GM19467 (cell line): ENCODE measurements at regions not wholly inside any gene's neighbourhood (a gene's known extent, or its start where the extent isn't known, plus 50 kb on each side); places are given as distances from the start of the nearest gene placed in this dataset.

Experiments used
- ATAC-seq: cut with Tn5 transposase; IDR thresholded peaks from one replicate; pipeline ENCODE4 v1.9.1; 2021; ENCODE audit warnings: mild to moderate bottlenecking, moderate library complexity; ENCODE audit not compliant: unreplicated experiment

DNA sequence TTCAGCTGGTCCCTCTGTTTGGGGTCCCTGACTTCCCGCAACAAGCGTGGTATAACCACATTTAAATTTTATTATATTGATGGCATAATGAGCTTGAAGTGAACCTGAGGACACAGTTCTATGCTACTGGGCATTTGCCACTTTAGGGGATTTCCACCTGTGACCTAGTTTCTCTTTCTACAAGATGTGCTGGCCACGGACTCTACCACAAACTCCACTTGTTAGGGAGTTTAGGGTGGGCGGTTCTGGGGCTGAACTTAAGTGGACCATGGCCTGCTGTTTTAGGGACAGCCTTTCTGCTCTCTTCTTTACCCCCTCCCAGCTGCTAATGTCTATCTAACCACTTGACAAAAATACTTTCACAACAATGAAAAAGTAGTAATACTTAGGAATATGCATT, 1199.1 kb downstream of the SI start:
- no peak for ATAC-seq

DNA sequence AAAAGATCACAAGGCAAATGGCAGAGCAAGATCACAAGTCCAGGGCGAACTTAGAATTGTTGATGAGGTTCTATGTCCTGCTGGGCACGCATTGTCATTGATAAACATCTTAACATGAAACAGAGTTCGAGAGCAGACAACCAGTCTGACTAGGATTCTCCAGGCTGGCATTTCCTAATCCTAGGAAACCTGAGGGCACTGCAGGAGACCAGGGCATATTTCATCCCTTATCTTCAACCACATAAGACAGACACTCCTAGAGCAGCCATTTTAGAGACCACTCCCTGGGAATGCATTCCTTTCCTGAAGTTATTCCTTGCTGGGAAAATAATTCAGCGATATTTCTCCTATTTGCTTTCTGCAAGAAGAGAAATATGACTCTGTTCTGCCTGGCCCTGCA, 1199.9 kb downstream of the SI start:
- ATAC-seq: no peak

- no peak for ATAC-seq
Observed at GRCh38 chr3:163877805-163878204, 1200.5 kb downstream of the SI start.

DNA sequence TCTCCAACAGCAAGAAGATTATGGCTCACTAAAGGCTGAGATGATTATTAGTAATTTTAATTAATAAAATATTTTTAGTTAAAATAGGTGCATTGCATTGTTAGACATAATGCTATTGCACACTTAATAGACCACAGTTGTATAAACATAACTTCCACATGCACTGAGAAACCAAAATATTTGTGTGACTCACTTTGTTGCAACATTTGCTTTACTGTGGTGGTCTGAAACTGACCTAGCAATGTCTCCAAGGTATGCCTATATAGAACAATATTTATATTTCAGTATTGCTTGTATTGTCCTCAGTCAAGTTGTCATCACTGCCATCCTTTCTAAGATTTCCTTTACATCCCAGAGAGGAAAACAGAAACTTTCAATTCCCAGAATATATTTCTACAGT, 1215.2 kb downstream of the SI start:
- ATAC-seq: no peak

DNA sequence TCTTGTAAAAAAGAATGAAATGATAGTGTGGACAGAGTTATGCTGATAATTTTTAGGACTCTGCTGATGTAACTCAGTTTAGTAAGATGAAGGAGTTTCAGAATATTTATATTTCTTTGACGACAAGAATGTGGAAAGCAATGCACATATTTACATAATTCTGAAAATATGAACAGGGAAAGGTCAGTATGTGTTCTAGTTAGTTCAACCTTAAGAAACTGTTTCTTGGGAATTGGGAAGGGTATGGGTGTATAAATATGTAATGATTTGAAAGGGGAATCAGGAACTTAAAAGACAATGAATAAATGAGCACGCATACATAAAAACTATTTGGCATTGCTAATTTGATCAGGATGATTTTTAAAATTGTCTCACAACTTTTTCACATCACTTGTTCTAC, 1226.1 kb downstream of the SI start:
- ATAC-seq: no peak

- no peak for ATAC-seq
Observed at GRCh38 chr3:163838769-163839168, 1239.5 kb downstream of the SI start.

DNA sequence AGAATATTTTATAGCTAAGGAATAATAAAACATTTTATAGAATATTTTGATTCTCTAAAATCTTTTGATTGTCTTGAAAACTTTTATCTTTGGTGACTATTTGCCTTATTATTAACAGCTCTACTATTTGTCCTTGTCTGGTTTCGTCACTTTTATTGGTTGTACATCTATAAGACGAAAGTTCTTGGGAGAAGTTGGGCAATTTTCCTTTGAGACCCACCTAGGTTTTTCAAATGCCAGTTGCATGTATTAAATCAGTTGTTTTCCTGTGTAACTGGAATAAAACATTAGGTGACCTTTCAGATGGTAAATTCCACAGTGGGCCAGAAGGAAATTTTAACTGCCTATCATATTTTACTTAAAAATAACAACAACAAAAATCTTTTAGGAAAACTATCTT, 1245.7 kb downstream of the SI start:
- ATAC-seq: no peak

DNA sequence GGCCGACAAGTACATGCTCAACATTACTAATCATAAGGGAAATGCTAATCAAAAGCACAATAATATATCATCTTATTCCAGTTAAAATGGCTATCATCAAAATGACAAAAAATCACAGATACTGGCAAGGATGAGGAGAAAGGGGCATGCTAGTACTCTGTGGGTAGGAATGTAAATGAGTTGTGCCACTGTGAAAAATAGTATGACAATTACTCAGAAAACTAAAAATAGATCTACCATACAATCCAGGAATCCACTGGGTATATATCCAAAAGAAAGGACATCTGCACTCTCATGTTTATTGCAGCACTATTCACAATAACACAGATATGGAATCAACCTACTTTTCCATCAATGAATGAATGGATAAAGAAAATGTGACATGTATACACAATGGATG, 1256.5 kb downstream of the SI start:
- no peak for ATAC-seq

GRCh38 chr3:163817015-163817414, 1261.3 kb downstream of the SI start:
- no peak for ATAC-seq

GRCh38 chr3:163813935-163814334, 1264.4 kb downstream of the SI start:
- no peak for ATAC-seq

- no peak for ATAC-seq
Observed at GRCh38 chr3:163812006-163812405, 1266.3 kb downstream of the SI start.

DNA sequence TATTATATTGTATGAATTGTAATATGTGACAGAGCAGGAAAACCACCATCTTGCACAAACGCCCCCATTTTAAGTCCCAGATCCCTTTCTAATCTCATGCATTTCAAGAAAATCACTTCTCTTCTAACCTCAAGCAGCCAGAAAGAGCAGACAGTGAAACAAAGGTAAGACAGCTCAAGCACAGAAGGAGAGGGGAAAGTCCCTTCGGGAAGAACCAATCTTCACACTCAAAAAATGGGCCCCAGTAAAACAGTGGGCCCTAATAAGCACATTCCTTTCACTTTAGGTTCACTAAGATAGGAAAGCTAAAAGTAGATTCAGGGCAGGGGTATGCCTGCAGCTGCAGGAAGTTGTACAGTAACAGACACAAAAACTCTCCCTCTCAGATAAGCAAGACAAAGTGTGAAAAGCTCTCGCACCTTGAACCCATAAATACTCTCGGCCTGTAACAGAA, 1268.7 kb downstream of the SI start:
- ATAC-seq: no peak

GRCh38 chr3:163786416-163786815, 1291.9 kb downstream of the SI start:
- no peak for ATAC-seq

DNA sequence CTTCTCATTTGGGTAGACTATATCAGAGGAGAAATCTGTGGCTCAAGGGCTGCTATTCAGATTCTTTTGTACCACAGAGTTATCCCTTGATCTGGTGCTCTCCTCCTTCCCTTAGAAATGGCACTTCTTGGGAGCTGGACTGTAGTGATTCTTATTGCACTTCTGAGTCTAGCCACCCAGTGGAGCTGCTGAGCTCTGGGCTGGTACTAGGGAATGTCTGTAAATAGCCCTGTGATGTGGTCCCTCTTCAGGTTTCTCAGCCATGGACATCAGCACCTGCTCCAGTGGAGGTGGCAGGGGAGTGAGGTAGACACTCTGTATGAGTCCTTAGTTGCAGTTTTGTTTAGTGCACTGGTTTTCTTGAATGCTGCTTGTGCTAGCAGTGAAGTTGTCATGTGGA, 1292.6 kb downstream of the SI start:
- no peak for ATAC-seq

GRCh38 chr3:163779396-163780344, 1298.6 kb downstream of the SI start:
- no peak for ATAC-seq

DNA sequence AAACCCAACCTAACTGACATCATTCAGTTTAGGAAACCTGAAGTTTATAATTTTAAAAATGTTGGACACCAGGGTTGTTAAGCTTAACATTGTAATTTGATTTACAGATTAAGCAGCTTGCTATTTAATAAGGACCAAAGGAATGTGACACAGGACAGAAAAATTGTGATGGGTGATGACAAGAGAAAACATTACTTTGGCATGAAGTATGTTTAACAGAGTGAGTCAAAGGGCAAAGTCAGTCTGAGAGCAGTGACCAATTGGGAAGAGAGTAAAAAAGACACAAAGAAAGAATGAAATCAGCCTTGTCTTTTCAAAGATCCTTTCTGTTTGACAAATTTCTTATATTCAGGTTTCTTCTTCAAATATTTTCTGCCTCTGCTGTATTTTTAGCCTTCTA, 1301.6 kb downstream of the SI start:
- ATAC-seq: no peak

GRCh38 chr3:163773136-163773535, 1305.2 kb downstream of the SI start:
- ATAC-seq: no peak

DNA sequence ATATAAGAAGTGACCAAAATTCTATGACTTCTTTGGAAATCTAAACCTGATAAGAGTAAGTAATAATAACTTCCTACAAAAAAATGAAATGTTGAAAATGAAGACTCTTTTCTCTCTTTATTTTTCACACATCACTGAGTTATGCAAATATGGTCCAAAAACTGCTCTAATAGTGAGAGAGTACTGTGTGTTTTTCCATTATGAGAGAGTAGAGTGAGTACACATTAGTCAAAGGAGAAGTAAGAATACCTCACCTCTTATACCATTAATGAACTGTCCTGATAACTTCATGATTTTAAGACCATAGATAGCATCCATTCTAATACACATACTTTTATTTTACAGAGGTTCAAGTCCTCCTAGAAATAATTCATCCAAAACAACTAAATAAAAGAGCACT, 1310.2 kb downstream of the SI start:
- ATAC-seq: no peak

- ATAC-seq: no peak
Observed at GRCh38 chr3:163766112-163766511, 1312.2 kb downstream of the SI start.

- no peak for ATAC-seq
Observed at GRCh38 chr3:163753033-163753432, 1325.3 kb downstream of the SI start.

- ATAC-seq: no peak
Observed at GRCh38 chr3:163745204-163745603, 1333.1 kb downstream of the SI start.

GRCh38 chr3:163735394-163735793, 1342.9 kb downstream of the SI start:
- no peak for ATAC-seq

- no peak for ATAC-seq
Observed at GRCh38 chr3:163730684-163731083, 1347.6 kb downstream of the SI start.
